Thymus (tissue), 11 donors: ENCODE measurements at regions not wholly inside any gene's neighbourhood (a gene's known extent, or its start where the extent isn't known, plus 50 kb on each side); places are given as distances from the start of the nearest gene placed in this dataset.
"Not testable (repeated sequence)": the region's sequence is repeated elsewhere in the genome, so short reads cannot be mapped to it uniquely, and the experiment has no call there.

ENCODE experiments used
- DNase-seq, 9 donors: peaks; one replicate each; pipeline ENCODE4 v3.0.0-alpha.2; 2013; ENCODE audit warnings: low spot score in 9 of 9, low read depth in 6 of 9, missing footprints in 1 of 9
- H3K27ac ChIP-seq, 2 donors: one replicate each; pipeline ENCODE4 v1.5.1; 2013; ENCODE audit warnings: control low read depth in 1 of 2, low read depth in 1 of 2, low read length in 1 of 2, mild to moderate bottlenecking in 1 of 2, moderate library complexity in 1 of 2
- H3K27me3 ChIP-seq, 2 donors: one replicate each; pipeline ENCODE4 v1.5.1; 2013; ENCODE audit warnings: low read length in 1 of 2; ENCODE audit not compliant: control insufficient read depth in 2 of 2, insufficient read depth in 1 of 2
- H3K36me3 ChIP-seq, 2 donors: one replicate each; pipeline ENCODE4 v1.5.1; 2013; ENCODE audit warnings: low read length in 1 of 2, mild to moderate bottlenecking in 1 of 2, moderate library complexity in 1 of 2; ENCODE audit not compliant: control insufficient read depth in 2 of 2, insufficient read depth in 2 of 2
- H3K4me1 ChIP-seq, 2 donors: one replicate each; pipeline ENCODE4 v1.5.1; 2013; ENCODE audit warnings: low read length in 2 of 2; ENCODE audit not compliant: control insufficient read depth in 2 of 2, insufficient read depth in 2 of 2
- H3K4me3 ChIP-seq, 2 donors: one replicate each; pipeline ENCODE4 v1.5.1; 2013; ENCODE audit warnings: low read length in 2 of 2, control low read depth in 1 of 2, mild to moderate bottlenecking in 1 of 2
- H3K9me3 ChIP-seq, 2 donors: one replicate each; pipeline ENCODE4 v1.5.1; 2013; ENCODE audit warnings: low read length in 1 of 2, mild to moderate bottlenecking in 1 of 2; ENCODE audit not compliant: control insufficient read depth in 2 of 2, insufficient read depth in 1 of 2
- WGBS: extraction: QIAGEN DNeasy Blood & Tissue Kit; methylation state at CpG from one replicate; pipeline ENCODE4 v1.1.7; 2013; 5-methylcytosine and 5-hydroxymethylcytosine counted together
- donor health status: healthy.

DNA sequence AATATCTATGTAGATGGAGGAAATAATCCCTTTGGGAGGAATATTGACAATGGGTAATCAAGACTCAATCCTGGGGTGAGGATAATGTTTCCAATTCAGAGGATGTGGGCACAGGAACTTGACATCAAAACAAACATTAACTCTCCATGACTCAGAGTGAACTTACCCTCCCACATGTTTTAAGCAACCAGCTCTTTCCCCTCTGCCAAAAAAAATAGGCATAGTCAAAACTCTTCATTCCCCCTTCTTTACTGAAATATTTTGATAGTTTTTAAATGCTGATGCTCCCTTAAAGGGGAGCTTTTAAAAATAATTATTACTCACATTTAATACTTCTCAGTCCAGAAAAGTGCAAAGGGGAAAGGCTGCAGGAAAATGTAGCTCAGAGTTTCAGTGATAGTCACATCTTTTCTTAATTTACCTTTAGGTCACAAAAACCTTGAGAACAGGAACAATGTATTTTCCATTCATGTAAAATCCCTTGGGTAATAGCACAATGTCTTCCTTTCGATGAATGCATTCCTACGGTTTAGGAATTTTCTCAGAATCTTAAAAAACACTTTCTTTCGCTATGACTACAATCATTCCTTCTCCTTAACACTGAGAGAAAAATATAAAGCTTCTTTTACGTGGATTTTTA is 298.4 kb upstream of the GRAMD2B start:
- Histone ChIP-seq H3K36me3 (no peaks in the 10 kb centered on the region), H3K4me3 (no peak overlapping the region), H3K9me3 (no peaks in the 10 kb centered on the region), H3K27me3 (no peaks in the 10 kb centered on the region), H3K4me1 (no peaks in the 10 kb centered on the region), H3K27ac (no peak overlapping the region)
- no peak for DNase-seq
- 93% methylated on average over 4 of the region's 4 CpGs for WGBS

- no peaks in the 10 kb centered on the region for H3K4me1 ChIP-seq
- no peak overlapping the region for H3K4me3 ChIP-seq
- no peak overlapping the region for H3K27ac ChIP-seq
- H3K27me3 ChIP-seq = no peaks in the 10 kb centered on the region
- WGBS = 94% methylated on average over 2 of the region's 2 CpGs
- H3K9me3 ChIP-seq = no peaks in the 10 kb centered on the region
- H3K36me3 ChIP-seq = no peaks in the 10 kb centered on the region
- DNase-seq = no peak
These were observed 297.8 kb upstream of the GRAMD2B start for GRCh38 chr5:126125407-126125806.

- no peak for DNase-seq
- Histone ChIP-seq H3K36me3 (no peaks in the 10 kb centered on the region), H3K27me3 (no peaks in the 10 kb centered on the region), H3K4me1 (no peaks in the 10 kb centered on the region), H3K9me3 (no peaks in the 10 kb centered on the region), H3K4me3 (no peak overlapping the region), H3K27ac (no peak overlapping the region)
- WGBS = 97% methylated on average over 4 of the region's 4 CpGs
These were observed 296.6 kb upstream of the GRAMD2B start for GRCh38 chr5:126126574-126126973.

GRCh38 chr5:126127371-126127770 is 295.8 kb upstream of the GRAMD2B start:
- H3K9me3 ChIP-seq, H3K4me1 ChIP-seq, DNase-seq, H3K4me3 ChIP-seq, H3K27me3 ChIP-seq, H3K27ac ChIP-seq, H3K36me3 ChIP-seq: not testable (repeated sequence)
- WGBS = 95% methylated on average over 2 of the region's 2 CpGs

- Histone ChIP-seq H3K9me3 (no peaks in the 10 kb centered on the region), H3K27ac (no peak overlapping the region), H3K4me1 (no peaks in the 10 kb centered on the region), H3K4me3 (no peak overlapping the region), H3K27me3 (no peaks in the 10 kb centered on the region), H3K36me3 (no peaks in the 10 kb centered on the region)
- WGBS = 79% methylated on average over 2 of the region's 2 CpGs
- no peak for DNase-seq
These were observed 293.8 kb upstream of the GRAMD2B start for GRCh38 chr5:126129431-126129830.

DNA sequence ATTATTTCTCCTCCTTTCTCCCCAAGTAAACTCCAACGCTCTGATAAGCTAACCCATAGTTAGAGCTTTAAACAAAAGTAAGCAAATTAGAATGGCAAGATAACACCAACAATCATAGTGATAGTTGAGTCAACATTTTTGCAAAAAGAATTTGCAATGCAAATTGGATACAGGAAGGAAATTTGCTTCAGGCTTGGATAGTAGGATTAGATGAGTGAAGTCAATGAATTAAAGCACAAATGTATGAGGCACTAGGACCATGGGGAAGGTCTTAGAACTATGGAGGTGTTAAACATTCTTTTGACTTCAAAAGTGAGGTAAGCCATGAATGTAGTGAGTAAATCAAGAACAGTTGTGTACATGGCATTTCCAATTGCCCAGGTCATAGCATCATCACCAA is 289.8 kb upstream of the GRAMD2B start:
- no peak for DNase-seq
- Histone ChIP-seq H3K9me3 (no peaks in the 10 kb centered on the region), H3K4me3 (no peak overlapping the region), H3K27me3 (no peaks in the 10 kb centered on the region), H3K36me3 (no peaks in the 10 kb centered on the region), H3K4me1 (no peaks in the 10 kb centered on the region), H3K27ac (no peak overlapping the region)
- 85% methylated on average over 1 of the region's 1 CpG for WGBS

DNA sequence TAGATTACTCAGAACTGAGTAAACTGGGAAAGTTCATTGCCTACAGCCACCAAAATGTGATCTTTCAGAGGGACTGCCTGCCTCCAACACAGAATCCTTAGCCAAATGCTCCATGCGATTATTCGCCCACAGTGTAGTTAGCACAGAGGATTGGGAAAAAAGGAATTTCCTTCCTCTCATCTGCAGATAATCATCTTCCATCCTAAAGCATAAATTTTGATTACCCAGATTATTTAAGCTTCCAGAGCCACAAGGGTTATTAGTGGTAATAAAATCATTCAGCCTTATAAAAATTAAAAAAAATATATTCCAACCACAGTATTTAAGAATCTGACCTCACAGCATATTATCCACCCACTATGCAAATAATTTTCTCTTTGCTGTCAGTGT is 285.3 kb upstream of the GRAMD2B start:
- Histone ChIP-seq H3K4me1 (no peaks in the 10 kb centered on the region), H3K27me3 (no peaks in the 10 kb centered on the region), H3K27ac (no peak overlapping the region), H3K4me3 (no peak overlapping the region), H3K36me3 (no peaks in the 10 kb centered on the region), H3K9me3 (no peaks in the 10 kb centered on the region)
- DNase-seq = no peak
- WGBS = 98% methylated on average over 2 of the region's 2 CpGs

- WGBS = 84% methylated on average over 3 of the region's 3 CpGs
- Histone ChIP-seq H3K4me1 (no peaks in the 10 kb centered on the region), H3K9me3 (no peaks in the 10 kb centered on the region), H3K4me3 (no peak overlapping the region), H3K27ac (no peak overlapping the region), H3K27me3 (no peaks in the 10 kb centered on the region), H3K36me3 (no peaks in the 10 kb centered on the region)
- no peak for DNase-seq
These were observed 284.8 kb upstream of the GRAMD2B start for GRCh38 chr5:126138281-126138931.

GRCh38 chr5:126139086-126139485 is 284.1 kb upstream of the GRAMD2B start:
- H3K4me1 ChIP-seq = no peaks in the 10 kb centered on the region
- no peak overlapping the region for H3K4me3 ChIP-seq
- 83% methylated on average over 2 of the region's 2 CpGs for WGBS
- DNase-seq = no peak
- no peak overlapping the region for H3K27ac ChIP-seq
- no peaks in the 10 kb centered on the region for H3K27me3 ChIP-seq
- no peaks in the 10 kb centered on the region for H3K36me3 ChIP-seq
- no peaks in the 10 kb centered on the region for H3K9me3 ChIP-seq
